Thyroid gland (tissue), 4 donors: ENCODE measurements at regions not wholly inside any gene's neighbourhood (a gene's known extent, or its start where the extent isn't known, plus 50 kb on each side); places are given as distances from the start of the nearest gene placed in this dataset.
"Not testable (repeated sequence)": the region's sequence is repeated elsewhere in the genome, so short reads cannot be mapped to it uniquely, and the experiment has no call there.

Experiments used
- DNase-seq, 2 donors: peaks; one replicate each; pipeline ENCODE4 v3.0.0-alpha.2; 2019
- H3K27ac ChIP-seq, 3 donors: fragments of 200-600 bp; sonication (generic); 1 replicate in 2 of 3; 2 replicates in 1 of 3; pipeline ENCODE4 v1.5.1; 2016 to 2019; ENCODE audit warnings: mild to moderate bottlenecking in 1 of 3, moderate library complexity in 1 of 3
- H3K27me3 ChIP-seq: fragments of 200-600 bp; sonication (generic); one replicate; pipeline ENCODE4 v1.5.1; 2019
- H3K36me3 ChIP-seq, 2 donors: fragments of 200-600 bp; sonication (generic); one replicate each; pipeline ENCODE4 v1.5.1; 2016 to 2019
- H3K4me1 ChIP-seq, 2 donors: fragments of 200-600 bp; sonication (generic); one replicate each; pipeline ENCODE4 v1.5.1; 2017 to 2019
- H3K4me3 ChIP-seq, 3 donors: fragments of 200-600 bp; sonication (generic); replicated peaks in 1 of 3; 1 replicate in 2 of 3; 2 replicates in 1 of 3; pipeline ENCODE4 v1.5.1; 2016; ENCODE audit warnings: mild to moderate bottlenecking in 1 of 3
- H3K9me3 ChIP-seq: fragments of 200-600 bp; sonication (generic); one replicate; pipeline ENCODE4 v1.5.1; 2017
- POLR2A ChIP-seq, 2 donors: fragments of 450-650 bp; IDR thresholded peaks; one replicate each; pipeline ENCODE4 v1.6.1; 2017; ENCODE audit warnings: antibody characterized with exemption in 2 of 2, mild to moderate bottlenecking in 2 of 2, moderate library complexity in 1 of 2
- WGBS, 2 donors: methylation state at CpG; one replicate each; pipeline ENCODE4 v1.1.5; 2017; 5-methylcytosine and 5-hydroxymethylcytosine counted together
- intact Hi-C: fragments of 100-400 bp; cut with DNase I; formaldehyde crosslinking; loops from one replicate; pipeline ENCODE4 v1.15.1; 2023
- TF ChIP-seq, protein P1 (sequence below), 6 experiments: fragments of 200-600 bp in 3 of 6; fragments of 450-650 bp in 3 of 6; sonication (generic) in 3 of 6; IDR thresholded peaks; one replicate each; pipeline ENCODE4 v1.5.1; 2016 to 2019; ENCODE audit warnings: antibody characterized with exemption in 6 of 6, mild to moderate bottlenecking in 2 of 6, inconsistent platforms in 1 of 6, moderate library complexity in 1 of 6

GRCh38 chr15:70234256-70234905 is 136.7 kb upstream of the TLE3 start:
- Histone ChIP-seq H3K27ac (no peak overlapping the region), H3K36me3 (no peaks in the 10 kb centered on the region), H3K27me3 (no peaks in the 10 kb centered on the region), H3K4me1 (no peaks in the 10 kb centered on the region), H3K9me3 (no peaks in the 10 kb centered on the region), H3K4me3 (no peak overlapping the region)
- WGBS, 2 donors = 84 to 89% methylated on average over 9 of the region's 9 CpGs
- intact Hi-C loops = no loop called here
- TF ChIP-seq, protein P1, sequence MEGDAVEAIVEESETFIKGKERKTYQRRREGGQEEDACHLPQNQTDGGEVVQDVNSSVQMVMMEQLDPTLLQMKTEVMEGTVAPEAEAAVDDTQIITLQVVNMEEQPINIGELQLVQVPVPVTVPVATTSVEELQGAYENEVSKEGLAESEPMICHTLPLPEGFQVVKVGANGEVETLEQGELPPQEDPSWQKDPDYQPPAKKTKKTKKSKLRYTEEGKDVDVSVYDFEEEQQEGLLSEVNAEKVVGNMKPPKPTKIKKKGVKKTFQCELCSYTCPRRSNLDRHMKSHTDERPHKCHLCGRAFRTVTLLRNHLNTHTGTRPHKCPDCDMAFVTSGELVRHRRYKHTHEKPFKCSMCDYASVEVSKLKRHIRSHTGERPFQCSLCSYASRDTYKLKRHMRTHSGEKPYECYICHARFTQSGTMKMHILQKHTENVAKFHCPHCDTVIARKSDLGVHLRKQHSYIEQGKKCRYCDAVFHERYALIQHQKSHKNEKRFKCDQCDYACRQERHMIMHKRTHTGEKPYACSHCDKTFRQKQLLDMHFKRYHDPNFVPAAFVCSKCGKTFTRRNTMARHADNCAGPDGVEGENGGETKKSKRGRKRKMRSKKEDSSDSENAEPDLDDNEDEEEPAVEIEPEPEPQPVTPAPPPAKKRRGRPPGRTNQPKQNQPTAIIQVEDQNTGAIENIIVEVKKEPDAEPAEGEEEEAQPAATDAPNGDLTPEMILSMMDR (IDR thresholded peaks at IDR 0.05) = no peak
- no peak for TF ChIP-seq POLR2A (IDR thresholded peaks at IDR 0.05)
- DNase-seq = no peak

DNA sequence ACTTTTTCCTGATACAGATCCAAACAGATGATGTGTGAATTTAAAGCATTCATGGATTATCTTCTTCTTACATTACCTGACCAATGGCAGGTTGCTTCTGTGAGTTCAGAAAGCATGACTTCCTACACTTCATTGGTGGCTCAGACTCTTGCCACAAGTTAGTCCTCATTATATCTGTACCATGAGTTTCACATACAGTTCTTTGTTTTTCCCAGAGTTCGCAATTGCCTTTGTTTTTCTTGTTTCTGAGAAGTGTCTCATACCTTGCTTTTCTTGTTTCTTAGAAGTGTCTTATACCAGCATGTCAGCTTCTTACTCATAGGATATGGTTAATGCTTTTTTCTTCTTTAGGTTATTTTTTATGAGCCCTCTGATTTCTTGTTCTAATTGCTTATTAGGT is 133.8 kb upstream of the TLE3 start:
- Histone ChIP-seq H3K4me3 (no peak overlapping the region), H3K36me3 (no peaks in the 10 kb centered on the region), H3K27me3 (no peaks in the 10 kb centered on the region), H3K9me3 (no peaks in the 10 kb centered on the region), H3K4me1 (no peaks in the 10 kb centered on the region), H3K27ac (no peak overlapping the region)
- WGBS, 2 donors = 55 to 88% methylated on average over 1 of the region's 1 CpG
- TF ChIP-seq, protein P1 (IDR thresholded peaks at IDR 0.05) = no peak
- no peak for TF ChIP-seq POLR2A (IDR thresholded peaks at IDR 0.05)
- intact Hi-C loops = no loop called here
- DNase-seq = no peak

GRCh38 chr15:70227918-70228317 is 130.2 kb upstream of the TLE3 start:
- H3K27me3 ChIP-seq, H3K36me3 ChIP-seq, H3K4me1 ChIP-seq, DNase-seq, H3K27ac ChIP-seq, H3K9me3 ChIP-seq, H3K4me3 ChIP-seq, intact Hi-C loops: not testable (repeated sequence)
- 96 to 99% methylated on average over 3 of the region's 3 CpGs for WGBS, 2 donors

- DNase-seq = no peak
- WGBS, 2 donors = 93 to 100% methylated on average over 1 of the region's 1 CpG
- intact Hi-C loops = no loop called here
- Histone ChIP-seq H3K4me3 (no peak overlapping the region), H3K4me1 (no peaks in the 10 kb centered on the region), H3K27ac (no peak overlapping the region), H3K27me3 (no peaks in the 10 kb centered on the region), H3K36me3 (no peaks in the 10 kb centered on the region), H3K9me3 (no peaks in the 10 kb centered on the region)
- TF ChIP-seq, protein P1 (IDR thresholded peaks at IDR 0.05) = no peak
- no peak for TF ChIP-seq POLR2A (IDR thresholded peaks at IDR 0.05)
Measured at GRCh38 chr15:70227147-70227546, 129.4 kb upstream of the TLE3 start.

GRCh38 chr15:70226337-70226980 is 128.7 kb upstream of the TLE3 start:
- TF ChIP-seq, protein P1 (IDR thresholded peaks at IDR 0.05) = no peak
- TF ChIP-seq POLR2A (IDR thresholded peaks at IDR 0.05) = no peak
- no peaks in the 10 kb centered on the region for H3K4me1 ChIP-seq
- no peak for DNase-seq

More at GRCh38 chr15:70226337-70226980, 128.7 kb upstream of the TLE3 start:
- Histone ChIP-seq H3K9me3 (no peaks in the 10 kb centered on the region), H3K36me3 (no peaks in the 10 kb centered on the region), H3K27me3 (no peaks in the 10 kb centered on the region), H3K27ac (no peak overlapping the region), H3K4me3 (no peak overlapping the region)
- 93 to 96% methylated on average over 12 of the region's 12 CpGs for WGBS, 2 donors
- intact Hi-C loops = no loop called here
